Astrocyte (in vitro differentiated cells and primary cell): ENCODE measurements at regions not wholly inside any gene's neighbourhood (a gene's known extent, or its start where the extent isn't known, plus 50 kb on each side); places are given as distances from the start of the nearest gene placed in this dataset.

Experiments used
- DNase-seq: peaks from one replicate; pipeline ENCODE4 v3.0.0-alpha.2; 2010; ENCODE audit warnings: low read depth
- FAIRE-seq: peaks from 2 replicates; lab custom pipeline; 2011; peaks lifted over from hg19 to GRCh38; lab: Jason Lieb, UNC
- H2AFZ ChIP-seq: 2 replicates; pipeline ENCODE4 v1.6.0; 2012; ENCODE audit warnings: low read depth, low read length, inconsistent platforms
- H3K27ac ChIP-seq: 2 replicates; pipeline ENCODE4 v1.5.1; 2011; ENCODE audit warnings: low read depth, low read length, inconsistent platforms
- H3K27me3 ChIP-seq: 2 replicates; pipeline ENCODE4 v1.6.0; 2011; ENCODE audit warnings: low read length, inconsistent platforms; ENCODE audit not compliant: insufficient read depth
- H3K36me3 ChIP-seq: 2 replicates; pipeline ENCODE4 v1.5.1; 2011; ENCODE audit warnings: low read length, inconsistent platforms; ENCODE audit not compliant: insufficient read depth
- H3K4me1 ChIP-seq: 2 replicates; pipeline ENCODE4 v1.5.1; 2011; ENCODE audit warnings: low read length, inconsistent platforms; ENCODE audit not compliant: insufficient read depth
- H3K4me2 ChIP-seq: 2 replicates; pipeline ENCODE4 v1.6.0; 2012; ENCODE audit warnings: low read length, inconsistent platforms
- H3K4me3 ChIP-seq: 2 replicates; pipeline ENCODE4 v1.5.1; 2011; ENCODE audit warnings: low read depth, mild to moderate bottlenecking, low read length, inconsistent platforms; ENCODE audit not compliant: insufficient read depth
- H3K79me2 ChIP-seq: 2 replicates; pipeline ENCODE4 v1.6.0; 2012; ENCODE audit warnings: mild to moderate bottlenecking, low read length, inconsistent platforms; ENCODE audit not compliant: insufficient read depth
- H3K9ac ChIP-seq: 2 replicates; pipeline ENCODE4 v1.6.0; 2012; ENCODE audit warnings: mild to moderate bottlenecking, low read length, inconsistent platforms
- H3K9me3 ChIP-seq: 2 replicates; pipeline ENCODE4 v1.5.1; 2012; ENCODE audit warnings: low read depth, mild to moderate bottlenecking, low read length, inconsistent platforms; ENCODE audit not compliant: insufficient read depth
- H4K20me1 ChIP-seq: 2 replicates; pipeline ENCODE4 v1.6.0; 2012; ENCODE audit warnings: low read length, inconsistent platforms; ENCODE audit not compliant: insufficient read depth
- H3K27ac Mint-ChIP-seq: one replicate; pipeline ENCODE4 v1.8.0; 2021; ENCODE audit warnings: mild to moderate bottlenecking, mixed read lengths; ENCODE audit not compliant: unreplicated experiment
- H3K27me3 Mint-ChIP-seq: one replicate; pipeline ENCODE4 v1.8.0; 2021; ENCODE audit warnings: low read depth, mixed read lengths; ENCODE audit not compliant: unreplicated experiment
- H3K36me3 Mint-ChIP-seq: one replicate; pipeline ENCODE4 v1.8.0; 2021; ENCODE audit warnings: low read depth, mixed read lengths; ENCODE audit not compliant: unreplicated experiment
- H3K4me1 Mint-ChIP-seq: one replicate; pipeline ENCODE4 v1.8.0; 2021; ENCODE audit warnings: low read depth, mixed read lengths; ENCODE audit not compliant: unreplicated experiment
- H3K4me3 Mint-ChIP-seq: one replicate; pipeline ENCODE4 v1.8.0; 2021; ENCODE audit warnings: mild to moderate bottlenecking, moderate library complexity, mixed read lengths; ENCODE audit not compliant: unreplicated experiment
- H3K9me3 Mint-ChIP-seq: one replicate; pipeline ENCODE4 v1.8.0; 2021; ENCODE audit warnings: mild to moderate bottlenecking, mixed read lengths; ENCODE audit not compliant: unreplicated experiment
- CTCF ChIP-seq: IDR thresholded peaks from 2 replicates; pipeline ENCODE4 v1.5.1; 2011; ENCODE audit warnings: low read depth, mild to moderate bottlenecking, inconsistent platforms, low read length, moderate library complexity; ENCODE audit not compliant: insufficient read depth
- EZH2 ChIP-seq: IDR thresholded peaks from 2 replicates; pipeline ENCODE4 v1.6.1; 2012; ENCODE audit warnings: mild to moderate bottlenecking, low read length, inconsistent platforms; ENCODE audit not compliant: insufficient read depth

GRCh38 chr18:30533716-30534115, 508.8 kb downstream of the DSC3 start:
- Mint-ChIP-seq H3K9me3 (no peaks in the 10 kb centered on the region), H3K27me3 (no peaks in the 10 kb centered on the region), H3K4me3 (no peak overlapping the region), H3K27ac (no peak overlapping the region), H3K4me1 (no peaks in the 10 kb centered on the region), H3K36me3 (no peaks in the 10 kb centered on the region)
- no peak overlapping the region for H3K4me3 ChIP-seq
- no peak for DNase-seq
- no peaks in the 10 kb centered on the region for H3K27me3 ChIP-seq
- no peaks in the 10 kb centered on the region for H4K20me1 ChIP-seq
- H3K4me2 ChIP-seq: no peak overlapping the region
- no peaks in the 10 kb centered on the region for H3K4me1 ChIP-seq
- no peak overlapping the region for H3K9ac ChIP-seq
- no peaks in the 10 kb centered on the region for H3K36me3 ChIP-seq
- H3K79me2 ChIP-seq: no peaks in the 10 kb centered on the region
- H2AFZ ChIP-seq: no peak overlapping the region
- TF ChIP-seq CTCF: no peak
- no peak for TF ChIP-seq EZH2
- no peaks in the 10 kb centered on the region for H3K9me3 ChIP-seq
- no peak overlapping the region for H3K27ac ChIP-seq
- no peak for FAIRE-seq

GRCh38 chr18:30527917-30528316, 514.6 kb downstream of the DSC3 start:
- Mint-ChIP-seq H3K4me1 (no peaks in the 10 kb centered on the region), H3K27me3 (no peaks in the 10 kb centered on the region), H3K27ac (no peak overlapping the region), H3K9me3 (no peaks in the 10 kb centered on the region), H3K4me3 (no peak overlapping the region), H3K36me3 (no peaks in the 10 kb centered on the region)
- FAIRE-seq (no peak), DNase-seq (no peak)
- Histone ChIP-seq H3K9ac (no peak overlapping the region), H3K4me1 (no peaks in the 10 kb centered on the region), H2AFZ (no peak overlapping the region), H3K27me3 (no peaks in the 10 kb centered on the region), H3K27ac (no peak overlapping the region), H3K4me3 (no peak overlapping the region), H3K4me2 (no peak overlapping the region), H3K9me3 (no peaks in the 10 kb centered on the region), H4K20me1 (no peaks in the 10 kb centered on the region), H3K36me3 (no peaks in the 10 kb centered on the region), H3K79me2 (no peaks in the 10 kb centered on the region)
- TF ChIP-seq EZH2: no peak
- no peak for TF ChIP-seq CTCF

- H3K27me3 Mint-ChIP-seq: no peaks in the 10 kb centered on the region
- Histone ChIP-seq H2AFZ (no peak overlapping the region), H3K4me3 (no peak overlapping the region), H3K27me3 (no peaks in the 10 kb centered on the region), H3K4me1 (no peaks in the 10 kb centered on the region), H4K20me1 (no peaks in the 10 kb centered on the region), H3K9ac (no peak overlapping the region), H3K4me2 (no peak overlapping the region), H3K36me3 (no peaks in the 10 kb centered on the region), H3K27ac (no peak overlapping the region), H3K9me3 (no peaks in the 10 kb centered on the region), H3K79me2 (no peaks in the 10 kb centered on the region)
- H3K27ac Mint-ChIP-seq: no peak overlapping the region
- H3K4me3 Mint-ChIP-seq: no peak overlapping the region
- H3K9me3 Mint-ChIP-seq: no peaks in the 10 kb centered on the region
- FAIRE-seq (no peak), DNase-seq (no peak)
- TF ChIP-seq CTCF: no peak
- no peak for TF ChIP-seq EZH2
- no peaks in the 10 kb centered on the region for H3K36me3 Mint-ChIP-seq
- H3K4me1 Mint-ChIP-seq: no peaks in the 10 kb centered on the region
Observed at GRCh38 chr18:30527226-30527625, 515.3 kb downstream of the DSC3 start.
